Neuron (in vitro differentiated cells): ENCODE measurements at regions not wholly inside any gene's neighbourhood (a gene's known extent, or its start where the extent isn't known, plus 50 kb on each side); places are given as distances from the start of the nearest gene placed in this dataset.
"Not testable (repeated sequence)": the region's sequence is repeated elsewhere in the genome, so short reads cannot be mapped to it uniquely, and the experiment has no call there.

Experiments used
- H2AFZ ChIP-seq: one replicate; pipeline ENCODE4 v1.6.1; 2013; ENCODE audit warnings: low read depth, mild to moderate bottlenecking, inconsistent platforms, low read length, moderate library complexity
- H3K27me3 ChIP-seq: one replicate; pipeline ENCODE4 v1.6.1; 2013; ENCODE audit warnings: low read length; ENCODE audit not compliant: insufficient read depth
- H3K36me3 ChIP-seq: one replicate; pipeline ENCODE4 v1.6.1; 2013; ENCODE audit warnings: low read length; ENCODE audit not compliant: insufficient read depth
- H3K4me1 ChIP-seq: one replicate; pipeline ENCODE4 v1.6.1; 2013; ENCODE audit warnings: low read length; ENCODE audit not compliant: insufficient read depth
- H3K4me3 ChIP-seq: 2 replicates; pipeline ENCODE4 v1.5.1; 2013; ENCODE audit warnings: mild to moderate bottlenecking, low read length, moderate library complexity
- H3K9me3 ChIP-seq: one replicate; pipeline ENCODE4 v1.6.1; 2013; ENCODE audit warnings: low read length

DNA sequence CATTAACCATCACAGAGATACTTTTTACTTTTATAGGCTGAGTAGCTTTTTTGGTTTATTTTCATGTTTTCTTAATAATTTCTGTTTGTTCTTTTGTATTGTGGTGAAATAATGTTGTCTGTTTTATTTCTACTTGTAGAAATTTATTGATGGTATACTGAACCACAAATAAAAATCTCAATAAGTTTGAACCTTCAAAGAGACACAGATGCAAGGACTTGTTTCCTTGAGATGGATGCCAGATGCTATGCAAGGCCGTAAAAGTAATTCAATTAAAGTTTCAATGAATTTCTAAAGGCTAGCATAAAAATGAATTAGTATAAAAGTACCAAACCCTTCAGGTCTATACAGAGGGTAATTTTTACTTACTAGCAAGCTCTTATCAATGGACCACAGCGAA, 873.5 kb downstream of the TTLL7 start:
- H3K9me3 ChIP-seq = no peaks in the 10 kb centered on the region
- no peaks in the 10 kb centered on the region for H3K27me3 ChIP-seq
- H3K4me1 ChIP-seq = no peaks in the 10 kb centered on the region
- no peaks in the 10 kb centered on the region for H3K36me3 ChIP-seq
- H2AFZ ChIP-seq = no peak overlapping the region
- H3K4me3 ChIP-seq = no peak overlapping the region

DNA sequence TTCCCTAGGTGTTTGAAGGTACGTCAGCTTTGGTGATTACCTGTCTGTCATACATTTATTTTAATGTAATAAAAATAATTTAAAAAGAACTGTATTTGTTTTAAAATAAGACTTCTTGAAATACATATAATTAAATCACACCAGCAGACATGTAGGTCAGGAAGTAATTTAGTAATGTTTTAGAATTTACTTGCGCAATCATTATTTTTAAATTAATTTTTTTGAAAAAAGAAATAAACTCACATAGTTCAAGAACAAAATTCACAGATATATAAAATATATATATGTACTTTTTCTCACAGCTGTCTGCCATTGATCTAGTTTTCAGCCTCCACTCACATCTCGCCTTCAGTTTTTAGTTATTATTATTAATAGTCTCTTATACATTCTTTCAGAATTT, 875.9 kb downstream of the TTLL7 start:
- H2AFZ ChIP-seq = no peak overlapping the region
- no peaks in the 10 kb centered on the region for H3K27me3 ChIP-seq

DNA sequence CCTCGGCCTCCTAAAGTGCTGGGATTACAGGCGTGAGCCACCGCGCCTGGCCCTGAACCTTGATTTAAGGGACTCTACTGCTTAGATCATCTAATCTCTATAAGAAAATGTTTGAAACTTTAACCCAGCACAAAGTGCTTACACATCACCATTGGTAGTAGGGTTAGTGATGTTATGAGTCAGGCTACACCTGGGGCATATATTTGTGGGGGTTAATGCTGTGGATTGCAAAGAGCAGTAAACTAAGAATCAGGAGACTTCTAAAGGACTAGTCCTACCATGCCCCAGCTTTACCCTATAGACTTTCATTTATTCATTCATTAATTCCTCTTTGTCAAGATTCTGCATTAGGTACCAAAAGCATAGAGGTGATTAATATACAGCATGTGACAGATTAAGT, 880.5 kb downstream of the TTLL7 start:
- no peak overlapping the region for H2AFZ ChIP-seq
- H3K36me3 ChIP-seq = no peaks in the 10 kb centered on the region
- H3K9me3 ChIP-seq = no peaks in the 10 kb centered on the region

More for the DNA sequence above, 875.9 kb downstream of the TTLL7 start:
- no peaks in the 10 kb centered on the region for H3K4me1 ChIP-seq
- H3K4me3 ChIP-seq = no peak overlapping the region
- H3K36me3 ChIP-seq = no peaks in the 10 kb centered on the region
- H3K9me3 ChIP-seq = no peaks in the 10 kb centered on the region

DNA sequence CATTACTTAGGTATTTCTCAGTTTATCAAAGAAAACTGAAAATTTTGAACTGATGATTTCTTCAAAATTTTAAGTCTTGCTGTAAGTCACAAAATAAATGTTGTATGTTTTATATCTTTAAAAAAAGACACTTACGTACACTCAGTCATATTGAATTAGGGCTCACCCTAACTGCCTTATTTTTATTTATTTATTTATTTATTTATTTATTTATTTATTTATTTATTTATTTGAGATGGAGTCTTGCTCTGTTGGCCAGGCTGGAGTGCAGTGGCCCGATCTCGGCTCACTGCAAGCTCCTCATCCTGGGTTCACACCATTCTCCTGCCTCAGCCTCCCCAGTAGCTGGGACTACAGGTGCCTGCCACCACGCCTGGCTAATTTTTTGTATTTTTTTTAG, 881.9 kb downstream of the TTLL7 start:
- not testable (repeated sequence) for H3K4me1 ChIP-seq, H2AFZ ChIP-seq, H3K4me3 ChIP-seq, H3K36me3 ChIP-seq, H3K9me3 ChIP-seq, H3K27me3 ChIP-seq

More for the DNA sequence above, 880.5 kb downstream of the TTLL7 start:
- no peak overlapping the region for H3K4me3 ChIP-seq
- H3K4me1 ChIP-seq = no peaks in the 10 kb centered on the region
- H3K27me3 ChIP-seq = no peaks in the 10 kb centered on the region

DNA sequence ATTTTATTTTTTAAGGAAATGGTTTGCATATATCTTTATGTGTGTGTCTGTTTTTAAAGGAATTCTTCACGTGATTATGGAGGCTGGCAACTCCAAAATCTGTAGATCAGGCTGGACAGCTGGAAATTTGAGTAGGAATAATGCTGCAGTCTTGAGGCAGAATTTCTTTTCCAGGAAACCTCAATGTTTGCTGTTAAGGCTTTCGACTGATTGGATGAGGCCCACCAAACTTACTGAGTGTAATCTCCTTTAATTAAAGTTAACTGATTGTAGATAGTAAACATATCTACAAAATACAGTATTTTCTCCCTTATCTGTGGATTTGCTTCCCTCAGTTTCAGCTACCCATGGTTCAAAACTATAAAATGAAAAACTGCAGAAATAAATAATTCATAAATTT, 883.1 kb downstream of the TTLL7 start:
- Histone ChIP-seq H3K27me3 (no peaks in the 10 kb centered on the region), H3K4me3 (no peak overlapping the region), H3K9me3 (no peaks in the 10 kb centered on the region), H3K4me1 (no peaks in the 10 kb centered on the region), H2AFZ (no peak overlapping the region), H3K36me3 (no peaks in the 10 kb centered on the region)

DNA sequence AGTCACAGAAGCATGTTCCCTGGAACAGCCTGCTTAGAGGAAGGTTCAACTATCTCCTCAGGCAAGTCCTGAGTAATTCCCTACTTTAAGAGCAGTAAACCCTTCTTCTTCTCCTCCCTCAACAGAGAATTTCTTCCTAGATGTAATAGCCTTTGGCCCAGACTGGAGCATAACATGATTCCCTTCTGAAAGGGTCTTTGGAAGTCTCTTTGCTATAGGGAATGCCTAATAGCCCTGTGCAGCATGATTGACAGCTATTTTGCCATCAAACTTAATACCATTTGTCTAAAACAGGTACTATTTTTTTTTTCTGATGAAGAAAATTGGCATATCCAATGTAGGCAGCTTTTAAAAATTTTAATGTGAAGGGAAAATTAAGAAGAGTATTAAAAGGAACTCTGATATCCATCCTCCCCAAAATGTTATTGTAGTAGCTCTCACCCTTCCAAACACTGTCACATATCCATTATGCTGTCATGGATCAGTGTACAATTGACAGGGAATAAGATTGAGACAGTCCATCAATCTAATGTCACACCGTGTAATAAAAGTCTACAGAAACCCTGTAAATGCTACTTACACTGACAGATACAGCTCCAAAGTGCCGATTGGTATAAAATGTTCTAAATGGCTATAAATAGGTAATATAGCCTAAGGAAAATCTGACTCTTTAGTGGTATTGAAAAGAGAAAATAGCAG, 884.6 kb downstream of the TTLL7 start:
- no peaks in the 10 kb centered on the region for H3K4me1 ChIP-seq
- no peak overlapping the region for H2AFZ ChIP-seq
- no peaks in the 10 kb centered on the region for H3K9me3 ChIP-seq

DNA sequence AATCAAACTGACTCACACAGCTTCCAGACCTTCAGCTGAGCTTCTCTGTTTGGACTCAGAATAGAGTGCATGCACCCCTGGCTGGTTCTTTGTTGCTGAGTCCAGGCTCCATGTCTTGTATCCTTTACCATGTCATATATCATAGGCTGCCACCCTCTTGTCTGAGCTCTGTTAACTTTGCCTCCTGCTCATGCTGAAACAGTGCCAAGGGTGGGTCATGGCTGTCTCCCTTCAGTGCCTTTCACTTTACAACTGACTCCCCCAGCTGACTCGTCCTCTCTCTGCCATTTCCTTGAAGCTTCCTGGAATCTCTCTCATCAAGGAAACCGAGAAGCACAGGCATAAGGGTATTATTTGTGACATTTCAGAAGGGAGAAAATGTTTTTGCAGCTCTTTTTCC, 885.3 kb downstream of the TTLL7 start:
- Histone ChIP-seq H3K36me3 (no peaks in the 10 kb centered on the region), H3K9me3 (no peaks in the 10 kb centered on the region), H2AFZ (no peak overlapping the region), H3K27me3 (no peaks in the 10 kb centered on the region), H3K4me3 (no peak overlapping the region), H3K4me1 (no peaks in the 10 kb centered on the region)

More for the DNA sequence above, 884.6 kb downstream of the TTLL7 start:
- Histone ChIP-seq H3K27me3 (no peaks in the 10 kb centered on the region), H3K36me3 (no peaks in the 10 kb centered on the region), H3K4me3 (no peak overlapping the region)

DNA sequence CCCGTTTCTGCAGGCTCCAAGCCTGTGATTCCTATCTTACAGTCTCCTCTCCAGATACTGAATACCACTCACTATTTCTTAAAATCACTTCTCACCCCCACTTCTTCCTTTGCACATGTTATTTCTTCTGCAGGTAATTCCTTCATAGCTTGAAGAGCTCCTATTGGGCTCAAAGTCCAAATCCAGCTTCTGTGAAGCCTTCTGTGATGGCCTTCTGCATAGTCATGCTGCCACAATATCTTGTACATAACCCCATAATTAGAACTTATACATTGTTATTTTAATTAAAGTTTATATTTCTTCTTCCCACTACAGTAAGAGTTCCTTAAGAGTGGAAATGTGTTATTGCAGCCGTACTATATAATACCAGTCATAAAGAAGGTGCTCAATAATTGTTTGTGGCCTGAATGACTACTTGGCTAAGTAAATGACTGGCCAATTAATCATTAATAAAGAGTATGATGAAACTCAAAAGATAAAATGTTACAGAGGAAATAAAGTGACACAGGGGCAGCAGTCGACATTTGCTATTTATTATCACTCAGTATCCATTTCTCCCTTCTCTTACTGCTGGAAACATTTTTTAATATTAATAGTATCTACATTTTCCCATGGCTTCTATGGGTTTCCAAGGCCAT, 886.6 kb downstream of the TTLL7 start:
- no peaks in the 10 kb centered on the region for H3K36me3 ChIP-seq
- H2AFZ ChIP-seq = no peak overlapping the region
- H3K27me3 ChIP-seq = no peaks in the 10 kb centered on the region
- no peaks in the 10 kb centered on the region for H3K9me3 ChIP-seq
- no peaks in the 10 kb centered on the region for H3K4me1 ChIP-seq
- no peak overlapping the region for H3K4me3 ChIP-seq

DNA sequence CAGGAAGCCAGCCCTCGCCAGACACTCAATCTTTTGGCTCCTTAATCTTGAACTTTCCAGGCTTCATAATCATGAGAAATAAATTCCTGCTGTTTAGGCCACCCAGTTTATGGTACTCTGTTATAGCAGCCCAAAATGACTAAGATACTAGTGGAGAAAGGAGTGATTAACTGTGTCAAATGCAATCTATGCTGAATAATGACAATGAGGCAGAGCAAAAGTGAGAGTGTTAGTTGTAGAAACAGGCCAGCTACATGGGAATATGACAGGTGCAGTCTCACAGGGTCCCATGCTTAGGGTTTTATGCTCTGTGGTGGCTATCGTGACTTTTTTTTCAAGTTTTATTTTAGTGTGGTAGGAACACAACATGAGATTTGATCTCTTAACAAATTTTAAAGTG, 888.8 kb downstream of the TTLL7 start:
- H3K4me3 ChIP-seq = no peak overlapping the region
- no peaks in the 10 kb centered on the region for H3K36me3 ChIP-seq
- no peaks in the 10 kb centered on the region for H3K27me3 ChIP-seq
- H3K4me1 ChIP-seq = no peaks in the 10 kb centered on the region
- H2AFZ ChIP-seq = no peak overlapping the region
- H3K9me3 ChIP-seq = no peaks in the 10 kb centered on the region

DNA sequence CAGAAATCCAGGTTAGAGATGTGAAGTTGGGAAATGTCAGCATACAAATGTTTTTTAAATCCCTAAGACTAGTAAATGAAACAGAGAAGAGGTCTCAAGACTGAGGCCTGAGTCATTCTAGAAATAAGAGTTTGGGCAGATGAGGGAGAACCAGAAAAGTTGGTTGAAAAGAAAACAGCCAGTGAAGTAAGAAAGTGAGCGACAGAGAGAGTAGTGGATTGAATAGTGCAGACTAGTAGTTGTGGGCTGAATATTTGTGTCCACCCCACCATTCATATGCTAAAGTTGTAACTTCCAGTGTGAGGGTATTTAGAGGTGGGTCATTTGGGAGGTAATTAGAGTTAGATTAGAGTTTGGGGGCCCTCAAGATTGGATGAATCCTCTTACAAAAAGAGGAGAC, 889.2 kb downstream of the TTLL7 start:
- no peaks in the 10 kb centered on the region for H3K36me3 ChIP-seq
- no peak overlapping the region for H2AFZ ChIP-seq
- no peaks in the 10 kb centered on the region for H3K27me3 ChIP-seq
- H3K4me3 ChIP-seq = no peak overlapping the region
- no peaks in the 10 kb centered on the region for H3K9me3 ChIP-seq
- H3K4me1 ChIP-seq = no peaks in the 10 kb centered on the region

DNA sequence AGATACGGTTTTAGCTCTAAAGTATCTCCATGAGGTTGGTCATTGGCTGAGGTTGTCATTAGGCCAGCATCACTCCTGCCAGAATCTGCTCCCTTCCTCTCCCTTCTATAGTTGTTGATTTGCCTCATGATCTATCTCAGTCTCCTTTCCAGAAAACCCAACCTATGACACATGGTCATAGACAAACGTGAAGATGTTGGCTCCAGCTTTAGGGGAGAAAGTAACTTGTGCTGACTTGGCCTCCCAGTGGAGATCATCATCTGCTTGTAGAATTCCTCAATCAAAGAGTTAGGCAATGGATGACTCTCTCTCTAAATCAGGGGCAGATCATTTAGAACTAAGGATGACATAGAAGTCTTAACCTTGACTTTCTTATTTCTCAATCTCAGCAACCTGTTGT, 894.4 kb downstream of the TTLL7 start:
- Histone ChIP-seq H3K4me1 (peaks cover 3% of the 10 kb centered on the region), H3K4me3 (no peak overlapping the region), H2AFZ (no peak overlapping the region), H3K27me3 (no peaks in the 10 kb centered on the region), H3K9me3 (no peaks in the 10 kb centered on the region), H3K36me3 (no peaks in the 10 kb centered on the region)

DNA sequence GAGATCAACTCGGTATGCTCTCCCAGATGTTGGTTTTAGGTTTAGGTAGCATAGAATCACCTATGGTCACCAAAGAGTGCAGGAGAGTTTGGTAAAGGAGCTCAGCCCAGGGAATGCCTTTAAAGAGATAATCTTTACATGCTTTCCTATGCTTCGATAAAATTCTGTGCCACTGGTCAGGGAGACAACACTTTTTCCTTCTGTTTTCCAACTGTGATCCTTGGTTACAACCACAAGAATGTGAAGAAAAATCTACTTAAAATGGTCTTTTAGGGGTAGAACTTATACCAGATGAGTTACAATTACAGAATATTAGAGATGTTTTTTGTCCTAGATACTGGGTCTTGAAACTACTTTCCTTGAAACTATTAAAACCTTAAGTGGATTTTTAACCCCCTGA, 895.6 kb downstream of the TTLL7 start:
- Histone ChIP-seq H2AFZ (no peak overlapping the region), H3K9me3 (no peaks in the 10 kb centered on the region), H3K36me3 (no peaks in the 10 kb centered on the region), H3K4me1 (peaks cover 3% of the 10 kb centered on the region), H3K27me3 (no peaks in the 10 kb centered on the region), H3K4me3 (no peak overlapping the region)

DNA sequence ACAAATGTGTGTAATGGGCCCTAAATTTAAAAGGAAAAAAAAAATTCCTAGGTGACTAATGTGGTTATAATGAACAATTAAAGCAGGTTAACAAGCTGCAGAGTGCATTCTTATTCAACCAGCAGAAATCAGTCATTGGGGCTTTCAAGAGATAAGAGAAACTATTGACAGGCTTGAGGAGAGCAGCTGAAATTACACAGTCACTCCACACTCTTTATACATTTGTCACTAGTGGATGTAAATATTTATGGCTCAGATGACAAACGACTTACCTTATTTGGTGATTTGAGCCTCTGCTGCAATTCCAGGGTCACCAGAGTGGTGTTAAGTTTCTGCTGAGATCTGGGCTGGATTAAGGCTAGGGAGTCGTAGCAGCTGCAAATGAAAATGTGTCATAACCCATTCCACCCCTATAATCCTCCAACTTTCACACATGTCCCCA, 896.3 kb downstream of the TTLL7 start:
- H3K27me3 ChIP-seq = no peaks in the 10 kb centered on the region
- no peaks in the 10 kb centered on the region for H3K9me3 ChIP-seq
- H2AFZ ChIP-seq = no peak overlapping the region
- no peaks in the 10 kb centered on the region for H3K36me3 ChIP-seq
- peaks cover 3% of the 10 kb centered on the region for H3K4me1 ChIP-seq
- no peak overlapping the region for H3K4me3 ChIP-seq

DNA sequence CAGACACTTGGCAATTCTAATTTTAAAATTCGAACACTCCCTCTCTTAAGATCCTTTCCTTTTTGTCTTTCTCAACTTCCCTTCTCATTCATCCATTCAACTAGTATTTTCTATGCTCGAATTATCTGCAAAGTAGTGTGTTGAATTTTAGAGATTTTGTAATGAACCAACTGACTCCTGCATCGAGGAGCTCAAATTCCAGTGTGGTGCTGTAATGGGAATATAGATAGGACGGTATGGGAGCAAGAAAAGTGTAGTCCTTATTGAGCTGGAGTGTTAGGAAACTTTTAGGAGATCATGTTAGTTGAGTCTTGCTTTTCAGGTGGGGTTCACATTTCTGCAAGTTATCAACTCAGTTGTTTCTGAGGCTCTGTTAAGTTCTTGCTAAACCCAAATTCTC, 897.5 kb downstream of the TTLL7 start:
- no peaks in the 10 kb centered on the region for H3K36me3 ChIP-seq
- no peaks in the 10 kb centered on the region for H3K27me3 ChIP-seq
- no peaks in the 10 kb centered on the region for H3K9me3 ChIP-seq
- H3K4me1 ChIP-seq = peaks cover 3% of the 10 kb centered on the region
- H3K4me3 ChIP-seq = no peak overlapping the region
- no peak overlapping the region for H2AFZ ChIP-seq
